Colon (tissue), 2 donors: ENCODE measurements at regions not wholly inside any gene's neighbourhood (a gene's known extent, or its start where the extent isn't known, plus 50 kb on each side); places are given as distances from the start of the nearest gene placed in this dataset.
A peak's percentile ranks its signal among the peaks of the same experiment; 100 is the strongest.

ENCODE experiments used
- FAIRE-seq: peaks from 2 replicates; lab custom pipeline; 2012; peaks lifted over from hg19 to GRCh38; lab: Jason Lieb, UNC
- donor health status: control.
- donor health status: control.

DNA sequence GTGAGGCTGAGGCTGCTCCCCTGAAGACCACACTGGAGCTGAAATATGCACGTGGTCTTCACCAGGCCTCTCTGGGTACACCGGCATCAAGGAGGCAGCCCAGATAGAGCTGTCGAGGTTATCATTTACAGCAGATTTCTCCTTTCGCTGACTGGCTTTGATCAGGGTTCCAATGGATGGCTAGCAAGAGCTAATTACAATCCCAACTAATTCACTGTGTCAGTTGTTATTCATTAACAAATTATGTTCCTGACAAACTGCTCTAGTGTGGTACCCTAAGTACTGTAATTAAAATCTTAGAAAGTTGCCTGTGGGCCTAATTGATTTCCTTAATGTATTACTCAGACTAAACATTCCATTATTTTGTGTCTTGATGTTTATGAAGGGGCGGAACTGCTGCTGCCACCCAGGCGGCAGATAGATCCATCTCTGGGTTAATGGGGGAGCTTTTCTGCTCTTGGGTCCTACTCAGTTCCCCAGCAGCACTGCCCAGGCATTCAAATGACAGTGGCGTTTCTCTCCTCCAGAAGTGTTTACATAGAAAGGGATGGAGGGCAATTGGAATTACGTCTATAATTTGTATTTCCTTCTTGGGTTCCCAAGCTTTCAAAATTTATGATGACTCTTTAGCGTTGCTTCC is 71.7 kb upstream of the RAD23B start:
- FAIRE-seq = no peak

- no peak for FAIRE-seq
Observed at GRCh38 chr9:107212613-107213012, 70.5 kb upstream of the RAD23B start.

GRCh38 chr9:107213080-107213479 is 70.0 kb upstream of the RAD23B start:
- no peak for FAIRE-seq

DNA sequence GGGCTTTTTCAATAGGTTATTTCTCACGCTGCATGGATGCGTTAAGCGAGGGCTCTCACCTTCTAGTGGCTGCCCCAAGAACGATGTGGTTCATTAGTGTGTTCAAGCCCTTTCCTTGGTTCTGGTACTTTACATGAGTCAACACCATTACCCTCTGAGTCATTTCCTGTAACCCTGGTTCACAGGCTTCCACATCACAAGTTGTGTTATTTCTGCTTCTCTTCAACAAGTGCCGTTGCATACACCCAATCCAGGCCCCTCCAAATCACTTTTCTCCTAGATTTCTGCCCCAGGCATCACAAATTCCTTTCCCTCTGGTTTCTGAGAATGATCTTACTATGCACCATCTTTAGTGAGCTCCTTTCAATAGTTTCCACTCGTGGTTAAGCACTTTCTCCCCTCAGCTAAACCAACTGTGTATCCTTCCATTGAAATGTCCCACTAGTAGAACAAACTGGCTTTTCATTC is 69.5 kb upstream of the RAD23B start:
- FAIRE-seq = no peak

DNA sequence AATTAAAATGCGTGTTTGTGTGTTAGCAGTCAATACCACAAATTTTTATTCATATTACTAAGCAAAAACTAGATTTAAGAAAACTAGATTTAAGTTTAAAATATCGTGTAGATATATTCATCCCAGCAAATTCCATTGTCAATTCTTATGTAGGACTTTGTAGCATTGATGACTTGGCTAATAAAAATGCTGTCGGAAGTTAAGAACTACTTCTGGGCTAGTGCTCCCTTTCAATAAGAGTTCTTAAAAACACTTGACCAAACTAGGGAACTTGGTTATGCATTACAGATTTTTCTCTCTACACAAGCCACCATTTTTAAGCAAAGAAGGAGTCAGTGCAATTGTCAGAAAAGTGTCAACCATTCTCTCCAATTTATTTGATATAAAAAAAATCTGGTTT is 68.7 kb upstream of the RAD23B start:
- no peak for FAIRE-seq

- no peak for FAIRE-seq
Observed at GRCh38 chr9:107214915-107215314, 68.2 kb upstream of the RAD23B start.

- FAIRE-seq = no peak
Observed at GRCh38 chr9:107215381-107215780, 67.7 kb upstream of the RAD23B start.

DNA sequence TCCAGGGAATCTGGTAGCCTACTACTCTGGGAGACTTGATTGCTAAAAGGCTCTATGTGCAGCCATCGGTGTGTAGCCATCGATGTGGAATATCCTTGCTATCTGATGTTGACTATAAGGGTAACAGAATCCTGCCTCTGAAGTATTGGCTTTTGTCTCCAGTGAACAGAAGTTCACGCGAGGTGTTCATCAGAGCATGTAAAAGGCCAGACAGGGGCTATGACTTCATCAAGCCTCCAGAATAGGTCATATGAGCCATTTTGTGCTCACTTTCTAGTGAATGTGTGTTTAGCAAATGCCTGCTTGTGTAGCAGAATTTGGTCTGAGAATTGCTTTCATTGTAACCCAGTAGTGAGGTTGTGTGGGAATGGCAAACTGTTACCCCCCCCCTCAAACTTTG is 66.8 kb upstream of the RAD23B start:
- FAIRE-seq = no peak

DNA sequence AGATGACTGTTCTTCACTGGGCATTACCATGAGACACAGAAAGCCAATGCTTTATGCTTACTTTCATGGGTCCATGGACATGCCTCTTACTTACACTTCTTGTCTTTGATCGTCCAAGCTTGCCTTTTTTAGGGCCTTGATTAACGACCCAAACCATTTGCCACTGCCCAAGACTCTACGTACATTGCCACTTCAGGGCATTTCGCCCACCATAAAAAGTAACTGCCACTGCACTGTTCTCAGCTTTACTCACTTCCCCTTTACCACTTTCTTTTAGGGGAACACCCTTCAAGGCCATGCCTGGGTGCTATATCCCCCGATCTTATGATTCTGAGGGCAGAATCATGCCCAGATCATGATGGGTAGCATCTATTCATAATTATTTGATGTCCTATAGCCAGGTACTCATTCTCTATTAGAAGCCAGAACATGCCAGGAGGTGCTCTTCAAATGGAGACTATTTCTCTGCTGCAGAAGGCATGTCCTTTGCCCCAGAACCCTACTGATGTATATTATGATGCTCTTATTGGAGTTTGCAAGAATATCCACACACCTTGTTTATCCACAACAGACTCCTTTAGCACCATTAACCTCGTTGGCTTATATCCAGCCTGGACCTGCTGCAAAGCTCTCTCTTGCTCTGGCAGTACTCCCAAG is 64.1 kb upstream of the RAD23B start:
- FAIRE-seq = no peak

DNA sequence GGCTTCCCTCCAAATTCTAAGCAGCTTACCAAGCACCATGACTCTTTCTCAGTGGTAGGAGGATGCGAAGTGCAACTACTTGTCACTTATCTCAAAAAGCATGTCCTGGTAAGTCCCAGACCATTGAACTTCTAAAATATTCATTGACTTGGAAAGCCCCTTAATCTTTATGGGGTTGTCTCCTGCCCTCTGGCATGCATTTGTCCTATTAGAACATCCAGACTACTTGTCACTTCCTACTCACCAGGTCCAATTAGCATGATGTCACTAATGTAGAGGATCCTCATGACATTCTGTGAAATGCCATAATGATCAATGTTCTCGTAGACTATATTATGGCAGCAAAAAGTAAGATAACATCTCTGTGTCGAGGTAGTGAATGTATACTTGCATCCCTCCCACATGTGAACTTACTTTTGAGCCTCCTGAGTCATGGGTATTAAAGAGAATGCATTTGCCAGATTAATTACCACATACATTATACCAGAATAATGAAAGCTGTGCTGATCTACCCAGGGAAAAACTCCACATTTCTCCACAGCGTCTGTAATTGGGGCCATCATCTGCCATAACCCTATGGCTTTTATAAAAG is 63.5 kb upstream of the RAD23B start:
- no peak for FAIRE-seq

GRCh38 chr9:107221321-107221720 is 61.8 kb upstream of the RAD23B start:
- no peak for FAIRE-seq

GRCh38 chr9:107222020-107222522 is 61.0 kb upstream of the RAD23B start:
- no peak for FAIRE-seq

GRCh38 chr9:107223381-107223780 is 59.7 kb upstream of the RAD23B start:
- no peak for FAIRE-seq

DNA sequence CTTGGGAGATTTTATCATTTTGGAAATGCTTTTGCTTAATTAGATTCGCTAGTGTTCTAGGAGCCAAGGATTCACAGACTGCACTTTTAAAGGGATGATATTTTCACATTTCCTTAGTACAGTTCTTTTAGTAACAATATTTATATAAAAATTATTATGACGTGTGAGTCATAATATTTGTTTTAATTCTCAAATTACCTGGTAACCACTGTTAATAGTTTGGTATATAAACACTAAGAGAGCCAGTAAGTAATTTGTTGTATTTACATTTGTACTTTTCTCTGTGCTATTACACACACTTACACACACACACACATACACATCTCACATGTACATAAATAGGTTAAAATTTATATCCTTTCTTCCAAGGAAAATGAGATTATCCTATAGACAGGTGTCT is 58.8 kb upstream of the RAD23B start:
- FAIRE-seq = no peak

DNA sequence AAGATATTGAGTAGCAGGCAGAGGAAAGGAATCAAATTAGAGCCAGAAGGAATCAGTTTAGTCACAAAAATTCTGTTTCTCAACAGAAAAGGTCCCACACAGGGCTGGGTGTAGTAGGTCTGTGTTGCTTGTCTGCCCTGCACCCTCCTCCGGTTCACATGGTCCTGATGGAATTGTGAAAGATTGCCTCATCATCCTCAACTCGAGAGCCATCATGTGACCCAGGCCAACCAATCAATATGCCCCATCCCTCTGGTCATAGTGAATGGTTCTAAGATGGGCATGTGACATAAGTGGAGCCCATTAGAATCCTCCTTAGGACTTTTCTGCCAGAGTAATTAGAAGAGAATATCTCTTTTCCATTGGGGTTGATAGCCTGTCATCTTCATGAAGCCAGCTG is 56.7 kb upstream of the RAD23B start:
- no peak for FAIRE-seq

DNA sequence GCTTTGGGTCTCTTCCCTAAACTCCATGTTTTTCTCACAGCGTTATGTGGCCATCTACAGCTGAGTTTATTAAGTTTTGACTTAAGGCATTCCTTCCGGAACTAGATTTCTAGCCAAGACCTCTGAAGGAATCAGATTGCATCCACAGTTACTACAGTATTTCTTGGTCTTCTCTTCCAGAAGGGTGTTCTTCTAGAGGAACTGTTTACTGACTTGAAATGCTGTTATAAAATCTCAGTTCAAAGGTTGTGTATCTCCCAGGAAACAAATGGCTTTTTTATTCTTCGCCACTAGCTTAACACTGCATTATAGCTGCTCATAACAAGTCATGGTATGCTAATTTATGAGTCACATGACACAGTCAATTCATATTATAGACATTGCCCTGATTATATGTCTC is 55.3 kb upstream of the RAD23B start:
- FAIRE-seq = peak; percentile 94

- FAIRE-seq = no peak
Observed at GRCh38 chr9:107228496-107229039, 54.5 kb upstream of the RAD23B start.

- no peak for FAIRE-seq
Observed at GRCh38 chr9:107229241-107229741, 53.8 kb upstream of the RAD23B start.
